ENCODE measurements at regions not wholly inside any gene's neighbourhood (a gene's known extent, or its start where the extent isn't known, plus 50 kb on each side); places are given as distances from the start of the nearest gene placed in this dataset.
"Not testable (repeated sequence)": the region's sequence is repeated elsewhere in the genome, so short reads cannot be mapped to it uniquely, and the experiment has no call there.

GRCh38 chr17:22337467-22337866 lies 645.1 kb downstream of the KCNJ18 start (continued):
- TF ChIP-seq CTCF (IDR thresholded peaks at IDR 0.05 in 2 of 3, conservative IDR thresholded peaks at IDR 0.05 in 1 of 3; ENCODE audit: borderline replicate concordance in 1 of 3, insufficient read depth in 1 of 3, low read depth in 2 of 3, low read length in 2 of 3) (no peak), YY1 (IDR thresholded peaks at IDR 0.05; ENCODE audit: extremely low read depth, insufficient replicate concordance, low read depth, low read length) (no peak), CBX3 (IDR thresholded peaks at IDR 0.05; ENCODE audit: low read depth) (no peak), TCF7L2 (IDR thresholded peaks at IDR 0.05; ENCODE audit: borderline replicate concordance, extremely low read depth, insufficient read depth, insufficient read length) (no peak)

- H4K20me1 ChIP-seq (ENCODE audit: insufficient read depth); H3K9me3 ChIP-seq (ENCODE audit: control insufficient read depth in 1 of 2, insufficient read depth in 1 of 2, low read depth in 1 of 2, low read length in 2 of 2); POLR2A ChIA-PET; H3K36me3 ChIP-seq (ENCODE audit: control insufficient read depth in 1 of 2, insufficient read depth in 2 of 2, low read length in 2 of 2); H3K4me3 ChIP-seq (replicated peaks in 1 of 2; ENCODE audit: low read depth in 1 of 2, low read length in 2 of 2); BruUV-seq (replicated peaks); H2AFZ ChIP-seq (ENCODE audit: low read depth, low read length, poor library complexity, severe bottlenecking); ATAC-seq; CTCF ChIA-PET; RAD21 ChIA-PET (ENCODE audit: low non-redundant PET in 1 of 2, low total read pairs in 2 of 2, uncharacterized antibody in 2 of 2, unreplicated experiment in 2 of 2); DNase-seq (ENCODE audit: low read depth, low spot score); H3K27me3 ChIP-seq (ENCODE audit: insufficient read depth, low read length); H3K27ac ChIP-seq (ENCODE audit: low read depth, low read length); H3K9ac ChIP-seq (ENCODE audit: low read length); H3K4me1 ChIP-seq (ENCODE audit: control insufficient read depth in 1 of 2, insufficient read depth in 2 of 2, low read length in 2 of 2); intact Hi-C loops (cut with micrococcal nuclease); H3K4me2 ChIP-seq (ENCODE audit: low read length); H3K9me2 ChIP-seq (ENCODE audit: insufficient read depth); H3K79me2 ChIP-seq (ENCODE audit: insufficient read depth, low read length): not testable (repeated sequence)
Observed at GRCh38 chr17:22356603-22357002, 664.3 kb downstream of the KCNJ18 start.

GRCh38 chr17:22370988-22371387 lies 678.7 kb downstream of the KCNJ18 start:
- peaks cover 0 to 15% of the 10 kb centered on the region in 2 experiments; a peak in 1 of 4 replicates for H3K9me3 ChIP-seq (ENCODE audit: control insufficient read depth in 1 of 2, insufficient read depth in 1 of 2, low read depth in 1 of 2, low read length in 2 of 2)
- H2AFZ ChIP-seq (ENCODE audit: low read depth, low read length, poor library complexity, severe bottlenecking); intact Hi-C loops (cut with micrococcal nuclease); H3K9ac ChIP-seq (ENCODE audit: low read length); H4K20me1 ChIP-seq (ENCODE audit: insufficient read depth); CTCF ChIA-PET; H3K4me3 ChIP-seq (replicated peaks in 1 of 2; ENCODE audit: low read depth in 1 of 2, low read length in 2 of 2); POLR2A ChIA-PET; ATAC-seq; H3K4me1 ChIP-seq (ENCODE audit: control insufficient read depth in 1 of 2, insufficient read depth in 2 of 2, low read length in 2 of 2); H3K27me3 ChIP-seq (ENCODE audit: insufficient read depth, low read length); DNase-seq (ENCODE audit: low read depth, low spot score); H3K27ac ChIP-seq (ENCODE audit: low read depth, low read length); H3K79me2 ChIP-seq (ENCODE audit: insufficient read depth, low read length); RAD21 ChIA-PET (ENCODE audit: low non-redundant PET in 1 of 2, low total read pairs in 2 of 2, uncharacterized antibody in 2 of 2, unreplicated experiment in 2 of 2); BruUV-seq (replicated peaks); H3K36me3 ChIP-seq (ENCODE audit: control insufficient read depth in 1 of 2, insufficient read depth in 2 of 2, low read length in 2 of 2); H3K4me2 ChIP-seq (ENCODE audit: low read length); H3K9me2 ChIP-seq (ENCODE audit: insufficient read depth): not testable (repeated sequence)

All from HCT116 (cell line).